Left lung (tissue), 4 donors: ENCODE measurements at regions not wholly inside any gene's neighbourhood (a gene's known extent, or its start where the extent isn't known, plus 50 kb on each side); places are given as distances from the start of the nearest gene placed in this dataset.
"Not testable (repeated sequence)": the region's sequence is repeated elsewhere in the genome, so short reads cannot be mapped to it uniquely, and the experiment has no call there.

Experiments used
- ATAC-seq: fragments of 200-7000 bp; cut with Tn5 transposase; one replicate; pipeline ENCODE4 v1.9.1; 2020; ENCODE audit warnings: moderate library complexity
- DNase-seq, 4 donors: peaks; one replicate each; pipeline ENCODE4 v3.0.0-alpha.2; 2013 to 2020
- H3K27ac ChIP-seq, 2 donors: fragments of 200-600 bp; sonication (generic) in 1 of 2; one replicate each; pipeline versions ENCODE4 v1.5.0 to v1.8.0; 2020 to 2021
- H3K27me3 ChIP-seq, 2 donors: fragments of 200-600 bp; sonication (generic) in 1 of 2; one replicate each; pipeline versions ENCODE4 v1.5.0 to v1.8.0; 2020 to 2021
- H3K36me3 ChIP-seq, 2 donors: fragments of 200-600 bp; sonication (generic) in 1 of 2; one replicate each; pipeline versions ENCODE4 v1.5.0 to v1.8.0; 2020 to 2021
- H3K4me1 ChIP-seq, 2 donors: fragments of 200-600 bp; one replicate each; pipeline ENCODE4 v1.8.0; 2021
- H3K4me3 ChIP-seq, 2 donors: fragments of 200-600 bp; sonication (generic) in 1 of 2; one replicate each; pipeline versions ENCODE4 v1.5.0 to v1.8.0; 2020 to 2021; ENCODE audit warnings: mild to moderate bottlenecking in 1 of 2
- H3K9me3 ChIP-seq, 2 donors: fragments of 200-600 bp; sonication (generic) in 1 of 2; one replicate each; pipeline versions ENCODE4 v1.5.0 to v1.8.0; 2020 to 2021
- CTCF ChIP-seq, 2 donors: fragments of 200-600 bp; sonication (generic) in 1 of 2; IDR thresholded peaks; one replicate each; pipeline versions ENCODE4 v1.5.0 to v1.8.0; 2021; ENCODE audit warnings: antibody characterized with exemption in 2 of 2
- intact Hi-C, 2 donors: fragments of 100-400 bp; cut with DNase I; formaldehyde crosslinking; loops; one replicate each; pipeline versions ENCODE4 v1.11.2 to v1.14.2; 2022
- donor health status: DM: no; HTN: yes; CAD: no.
- donor health status: DM: no; HTN: no; CAD: no.

DNA sequence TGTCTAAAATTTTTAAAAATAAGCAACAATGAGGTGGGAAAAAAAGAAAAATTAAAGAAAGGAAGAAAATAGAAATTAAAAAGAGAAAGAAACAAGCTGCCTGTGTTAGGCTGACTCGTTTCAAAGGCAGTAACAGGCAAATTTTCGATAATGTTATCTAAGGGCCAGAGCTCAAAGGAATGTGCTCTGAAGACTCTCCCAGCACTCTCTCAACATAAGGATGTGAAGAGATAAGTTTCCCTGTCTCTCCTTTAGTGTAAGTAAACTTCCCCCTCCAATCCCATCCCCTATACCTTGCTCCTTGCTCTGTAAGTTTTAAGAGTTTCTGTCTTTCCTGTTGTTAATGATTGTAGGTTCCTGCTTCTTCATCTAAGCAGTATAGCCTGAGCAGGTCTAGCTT, 172.8 kb downstream of the TEX13C start:
- Histone ChIP-seq H3K27me3 (no peaks in the 10 kb centered on the region), H3K27ac (no peak overlapping the region), H3K36me3 (no peaks in the 10 kb centered on the region), H3K9me3 (no peaks in the 10 kb centered on the region), H3K4me3 (no peak overlapping the region), H3K4me1 (no peaks in the 10 kb centered on the region)
- TF ChIP-seq CTCF (IDR thresholded peaks at IDR 0.05): no peak
- DNase-seq (no peak), ATAC-seq (no peak)
- intact Hi-C loops: no loop called here

GRCh38 chrX:125493004-125493403, 173.3 kb downstream of the TEX13C start:
- not testable (repeated sequence) for ATAC-seq

DNA sequence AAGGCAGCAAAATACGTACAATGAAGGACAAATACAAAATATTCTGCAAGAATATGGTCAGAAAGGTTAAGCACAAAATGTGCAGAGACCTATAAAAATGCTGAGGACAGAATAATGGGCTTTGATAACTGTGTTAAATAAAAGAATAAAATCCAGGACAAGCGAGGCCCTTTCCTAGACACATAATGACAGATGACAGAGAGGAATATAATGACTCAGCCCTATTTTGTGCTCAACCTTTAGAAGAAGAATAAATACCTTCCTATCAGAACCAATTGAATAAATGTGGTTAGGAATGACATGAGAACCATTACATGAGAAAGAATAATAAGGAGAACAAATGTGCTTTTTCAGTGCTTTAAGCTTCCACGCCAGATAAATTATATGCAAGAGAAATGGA, 178.0 kb downstream of the TEX13C start:
- intact Hi-C loops: no loop called here
- TF ChIP-seq CTCF (IDR thresholded peaks at IDR 0.05): no peak
- peaks cover 0 to 2% of the 10 kb centered on the region in 2 donors for H3K9me3 ChIP-seq
- H3K4me1 ChIP-seq: no peaks in the 10 kb centered on the region
- no peaks in the 10 kb centered on the region for H3K36me3 ChIP-seq
- no peaks in the 10 kb centered on the region for H3K27me3 ChIP-seq
- ATAC-seq (no peak), DNase-seq (no peak)
- no peak overlapping the region for H3K27ac ChIP-seq
- no peak overlapping the region for H3K4me3 ChIP-seq

More at GRCh38 chrX:125493004-125493403, 173.3 kb downstream of the TEX13C start:
- H3K4me3 ChIP-seq, intact Hi-C loops, H3K4me1 ChIP-seq, H3K27me3 ChIP-seq, DNase-seq, H3K9me3 ChIP-seq, H3K36me3 ChIP-seq, H3K27ac ChIP-seq: not testable (repeated sequence)

DNA sequence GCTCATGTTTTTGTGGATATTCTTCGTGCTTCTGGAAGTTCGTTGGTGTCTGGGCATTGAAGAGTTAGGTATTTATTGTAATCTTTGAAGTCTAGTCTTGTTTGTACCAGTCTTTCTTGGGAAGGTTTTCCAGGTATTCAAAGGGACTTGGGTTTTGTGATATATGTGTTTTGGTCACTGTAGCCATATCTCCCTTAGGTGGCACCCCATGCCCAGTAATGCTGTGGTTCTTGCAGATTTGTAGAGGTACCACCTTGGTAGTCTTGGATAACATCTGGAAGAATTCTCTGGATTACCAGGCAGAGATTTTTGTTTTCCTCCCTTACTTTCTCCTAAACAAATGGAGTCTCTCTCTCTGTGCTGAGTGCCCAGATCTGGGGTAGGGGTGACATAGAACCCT, 184.1 kb downstream of the TEX13C start:
- H3K27me3 ChIP-seq: no peaks in the 10 kb centered on the region
- DNase-seq (no peak), ATAC-seq (no peak)
- no peak overlapping the region for H3K4me3 ChIP-seq
- no peaks in the 10 kb centered on the region for H3K4me1 ChIP-seq
- intact Hi-C loops: no loop called here
- peaks cover 0 to 8% of the 10 kb centered on the region in 2 donors for H3K9me3 ChIP-seq
- H3K27ac ChIP-seq: no peak overlapping the region
- TF ChIP-seq CTCF (IDR thresholded peaks at IDR 0.05): no peak
- H3K36me3 ChIP-seq: no peaks in the 10 kb centered on the region

GRCh38 chrX:125505207-125505606, 185.5 kb downstream of the TEX13C start:
- Histone ChIP-seq H3K4me3 (no peak overlapping the region), H3K4me1 (no peaks in the 10 kb centered on the region), H3K9me3 (peaks cover 0 to 8% of the 10 kb centered on the region in 2 donors), H3K36me3 (no peaks in the 10 kb centered on the region), H3K27me3 (no peaks in the 10 kb centered on the region), H3K27ac (no peak overlapping the region)
- TF ChIP-seq CTCF (IDR thresholded peaks at IDR 0.05): no peak
- intact Hi-C loops: no loop called here
- DNase-seq (no peak), ATAC-seq (no peak)

DNA sequence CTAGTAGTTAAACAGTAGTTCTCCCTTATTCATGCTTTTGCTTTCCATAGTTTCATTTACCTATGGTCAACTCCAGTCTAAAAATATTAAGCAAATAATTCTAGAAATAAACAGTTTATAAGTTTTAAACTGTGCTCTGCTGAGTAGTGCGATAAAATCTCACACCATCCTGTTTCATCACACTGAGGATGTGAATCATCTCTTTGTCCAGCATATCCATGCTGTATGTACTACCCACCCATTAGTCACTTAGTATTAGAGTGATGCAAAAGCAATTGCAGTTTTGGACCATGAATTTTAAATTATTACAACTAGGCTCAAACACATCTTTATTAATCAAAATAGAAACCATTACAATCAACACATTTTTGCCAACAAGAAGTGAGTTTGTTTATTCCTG, 187.4 kb downstream of the TEX13C start:
- ATAC-seq: no peak
- H3K9me3 ChIP-seq: peaks cover 0 to 6% of the 10 kb centered on the region in 2 donors
- intact Hi-C loops: no loop called here
- H3K4me3 ChIP-seq: no peak overlapping the region
- no peak overlapping the region for H3K27ac ChIP-seq
- no peak for TF ChIP-seq CTCF (IDR thresholded peaks at IDR 0.05)
- no peaks in the 10 kb centered on the region for H3K27me3 ChIP-seq
- H3K36me3 ChIP-seq: no peaks in the 10 kb centered on the region
- no peaks in the 10 kb centered on the region for H3K4me1 ChIP-seq
- no peak for DNase-seq
